PC-9 (cell line): ENCODE measurements at regions not wholly inside any gene's neighbourhood (a gene's known extent, or its start where the extent isn't known, plus 50 kb on each side); places are given as distances from the start of the nearest gene placed in this dataset.

Source experiments
- CTCF ChIP-seq: fragments of 200-600 bp; sonication (generic); conservative IDR thresholded peaks from 2 replicates; pipeline ENCODE4 v1.6.1; 2017; ENCODE audit warnings: mixed run types, antibody characterized with exemption, mild to moderate bottlenecking, moderate library complexity
- EZH2 ChIP-seq: fragments of 200-600 bp; sonication (generic); IDR thresholded peaks from 2 replicates; pipeline ENCODE4 v1.8.0; 2017; ENCODE audit warnings: antibody characterized with exemption, low read depth

GRCh38 chr15:38888701-38889221, 324.1 kb upstream of the RASGRP1 start:
- no peak for TF ChIP-seq CTCF
- TF ChIP-seq EZH2: no peak
